ENCODE measurements at regions not wholly inside any gene's neighbourhood (a gene's known extent, or its start where the extent isn't known, plus 50 kb on each side); places are given as distances from the start of the nearest gene placed in this dataset.

DNA sequence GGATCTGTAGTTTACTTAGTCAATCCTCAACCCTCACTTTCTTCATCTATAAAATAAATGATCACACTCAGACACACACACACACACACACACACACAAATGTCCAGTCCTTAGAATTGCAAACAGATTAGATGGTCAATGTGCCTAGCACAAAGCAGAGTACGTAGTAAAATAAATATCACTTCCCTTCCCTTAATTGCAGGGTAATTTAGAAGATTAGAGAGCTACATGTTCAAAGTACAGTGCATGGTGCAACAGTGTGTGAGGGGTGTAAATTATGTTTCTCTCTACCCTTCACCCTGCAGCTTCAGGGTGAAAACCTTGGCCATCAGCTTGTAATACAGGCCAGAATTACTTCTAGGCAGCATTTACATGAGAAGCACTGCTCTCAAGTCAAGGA lies 187.0 kb upstream of the GHITM start:
- no peak overlapping the region for H3K27ac ChIP-seq (ENCODE audit: low read depth, low read length)
- H3K9me3 ChIP-seq (ENCODE audit: control insufficient read depth, insufficient read depth, low read length) = peaks cover under 1% of the 10 kb centered on the region
- no peaks in the 10 kb centered on the region for H3K27me3 ChIP-seq (ENCODE audit: control insufficient read depth, insufficient read depth, low read length)
- TF ChIP-seq, protein P1, sequence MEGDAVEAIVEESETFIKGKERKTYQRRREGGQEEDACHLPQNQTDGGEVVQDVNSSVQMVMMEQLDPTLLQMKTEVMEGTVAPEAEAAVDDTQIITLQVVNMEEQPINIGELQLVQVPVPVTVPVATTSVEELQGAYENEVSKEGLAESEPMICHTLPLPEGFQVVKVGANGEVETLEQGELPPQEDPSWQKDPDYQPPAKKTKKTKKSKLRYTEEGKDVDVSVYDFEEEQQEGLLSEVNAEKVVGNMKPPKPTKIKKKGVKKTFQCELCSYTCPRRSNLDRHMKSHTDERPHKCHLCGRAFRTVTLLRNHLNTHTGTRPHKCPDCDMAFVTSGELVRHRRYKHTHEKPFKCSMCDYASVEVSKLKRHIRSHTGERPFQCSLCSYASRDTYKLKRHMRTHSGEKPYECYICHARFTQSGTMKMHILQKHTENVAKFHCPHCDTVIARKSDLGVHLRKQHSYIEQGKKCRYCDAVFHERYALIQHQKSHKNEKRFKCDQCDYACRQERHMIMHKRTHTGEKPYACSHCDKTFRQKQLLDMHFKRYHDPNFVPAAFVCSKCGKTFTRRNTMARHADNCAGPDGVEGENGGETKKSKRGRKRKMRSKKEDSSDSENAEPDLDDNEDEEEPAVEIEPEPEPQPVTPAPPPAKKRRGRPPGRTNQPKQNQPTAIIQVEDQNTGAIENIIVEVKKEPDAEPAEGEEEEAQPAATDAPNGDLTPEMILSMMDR (IDR thresholded peaks at IDR 0.05; ENCODE audit: low read depth, low read length) = no peak
- ChIA-PET POLR2A (no interaction called here), CTCF (no interaction called here)
- no peak for DNase-seq (ENCODE audit: low read depth, low spot score)
- no peak overlapping the region for H3K4me3 ChIP-seq (ENCODE audit: low read depth, low read length)

DNA sequence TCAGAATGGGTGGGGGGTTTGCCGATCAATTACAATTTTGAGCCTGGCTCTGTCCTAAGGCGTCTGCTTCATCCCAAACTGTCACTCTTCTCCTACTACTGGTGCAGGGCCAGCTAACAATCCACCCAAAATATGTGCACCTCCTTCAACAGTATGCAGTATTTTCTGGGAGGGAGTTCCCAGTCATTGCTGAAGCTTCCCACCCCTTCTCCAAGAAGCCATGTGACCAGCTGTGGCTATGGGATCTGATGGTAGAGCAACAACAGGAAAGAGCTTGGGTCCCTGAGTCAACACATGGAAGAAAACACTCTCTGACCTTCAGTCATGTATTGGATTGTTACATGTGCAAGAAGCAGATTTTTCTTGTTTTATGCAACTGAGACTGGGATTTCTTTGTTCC lies 185.7 kb upstream of the GHITM start:
- H3K27ac ChIP-seq (ENCODE audit: low read depth, low read length) = no peak overlapping the region
- no peak overlapping the region for H3K4me3 ChIP-seq (ENCODE audit: low read depth, low read length)
- ChIA-PET CTCF (interaction anchor here (0.5 kb wide), 1 partner anchor 53 kb away, joined by 3 read pairs; no protein-coding TSS in a partner anchor), POLR2A (no interaction called here)
- peaks cover 11% of the 10 kb centered on the region for H3K9me3 ChIP-seq (ENCODE audit: control insufficient read depth, insufficient read depth, low read length)
- no peaks in the 10 kb centered on the region for H3K27me3 ChIP-seq (ENCODE audit: control insufficient read depth, insufficient read depth, low read length)
- TF ChIP-seq, protein P1 (IDR thresholded peaks at IDR 0.05; ENCODE audit: low read depth, low read length) = no peak
- no peak for DNase-seq (ENCODE audit: low read depth, low spot score)

DNA sequence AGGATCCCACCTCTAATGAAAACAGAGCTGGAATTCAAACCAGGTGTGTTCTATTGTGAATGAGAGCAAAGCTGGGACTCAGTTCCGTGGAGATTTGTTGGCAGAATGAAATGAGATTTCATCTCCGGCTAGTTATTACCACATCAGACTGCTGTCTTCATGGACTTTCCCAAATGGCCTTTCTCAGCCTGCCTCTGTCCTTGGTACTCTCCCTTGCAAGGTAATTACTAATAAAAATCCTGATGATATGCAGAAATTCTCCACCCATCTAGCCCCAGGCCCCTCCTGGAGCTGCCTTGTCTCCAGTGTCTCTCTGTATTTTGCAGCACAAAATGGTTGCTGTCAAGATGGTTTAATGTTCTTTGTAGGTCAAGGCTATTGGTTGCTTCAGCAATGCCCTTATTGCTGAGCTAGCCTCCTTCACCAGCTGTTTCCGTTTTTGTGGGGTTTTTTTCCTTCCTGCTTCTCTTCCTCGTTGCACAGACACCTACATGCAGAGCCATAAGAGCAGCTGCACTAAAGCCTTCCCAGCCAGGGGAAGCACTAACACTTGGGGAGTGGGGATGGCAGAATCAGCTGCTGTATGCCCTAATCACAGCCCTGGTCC lies 185.0 kb upstream of the GHITM start:
- TF ChIP-seq, protein P1 (IDR thresholded peaks at IDR 0.05; ENCODE audit: low read depth, low read length) = no peak
- no peak for DNase-seq (ENCODE audit: low read depth, low spot score)
- no peak overlapping the region for H3K27ac ChIP-seq (ENCODE audit: low read depth, low read length)
- peaks cover 11% of the 10 kb centered on the region; the same call in 1 of the 2 replicates for H3K9me3 ChIP-seq (ENCODE audit: control insufficient read depth, insufficient read depth, low read length)
- no peaks in the 10 kb centered on the region for H3K27me3 ChIP-seq (ENCODE audit: control insufficient read depth, insufficient read depth, low read length)
- ChIA-PET CTCF (no interaction called here), POLR2A (no interaction called here)
- no peak overlapping the region for H3K4me3 ChIP-seq (ENCODE audit: low read depth, low read length)

GRCh38 chr10:83955406-83955805 lies 183.9 kb upstream of the GHITM start:
- TF ChIP-seq, protein P1 (IDR thresholded peaks at IDR 0.05; ENCODE audit: low read depth, low read length) = no peak
- H3K4me3 ChIP-seq (ENCODE audit: low read depth, low read length) = no peak overlapping the region
- no peak for DNase-seq (ENCODE audit: low read depth, low spot score)
- CTCF ChIA-PET = no interaction called here
- POLR2A ChIA-PET = no interaction called here
- H3K27ac ChIP-seq (ENCODE audit: low read depth, low read length) = no peak overlapping the region
- no peaks in the 10 kb centered on the region for H3K27me3 ChIP-seq (ENCODE audit: control insufficient read depth, insufficient read depth, low read length)
- H3K9me3 ChIP-seq (ENCODE audit: control insufficient read depth, insufficient read depth, low read length) = peaks cover 11% of the 10 kb centered on the region; the same call in 1 of the 2 replicates

DNA sequence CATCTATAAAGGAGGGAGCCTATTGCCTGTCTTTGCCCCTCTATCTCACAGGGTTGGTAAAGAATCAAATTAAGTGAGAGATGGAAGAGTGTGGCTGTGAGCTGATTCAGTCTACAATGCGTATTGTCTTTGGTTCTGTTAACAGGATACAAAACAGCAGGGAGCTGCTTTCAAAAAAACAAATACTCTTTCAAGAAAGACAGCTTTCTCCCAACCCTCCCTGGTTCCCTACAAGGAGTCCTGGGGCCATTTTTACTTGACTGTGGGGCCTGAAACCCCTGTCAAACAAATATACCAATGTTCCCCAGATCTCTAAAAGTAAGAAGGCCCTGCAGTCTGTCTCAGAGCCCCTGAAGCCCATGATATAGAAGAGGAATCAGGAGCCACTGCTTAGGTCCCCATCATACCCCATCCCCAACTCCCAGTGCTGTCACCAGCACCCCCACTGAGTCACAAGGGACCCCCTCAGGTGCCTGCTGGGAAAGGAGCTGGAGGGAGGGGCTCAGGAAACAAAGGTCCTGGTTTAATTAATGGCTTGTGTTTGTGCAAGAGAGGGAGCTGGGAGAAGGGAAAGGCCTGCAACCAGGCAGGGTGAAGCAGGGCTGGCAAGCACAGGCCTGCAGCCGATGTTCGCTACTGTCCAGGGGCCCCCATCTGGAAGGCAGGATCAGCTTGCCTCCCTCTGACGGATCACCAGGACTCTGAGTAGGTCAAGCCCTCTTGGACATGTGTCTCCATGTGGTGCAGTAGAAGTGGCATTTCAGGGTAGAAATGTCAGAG lies 182.0 kb upstream of the GHITM start:
- ChIA-PET CTCF (no interaction called here), POLR2A (no interaction called here)
- Histone ChIP-seq H3K4me3 (ENCODE audit: low read depth, low read length) (no peak overlapping the region), H3K9me3 (ENCODE audit: control insufficient read depth, insufficient read depth, low read length) (peaks cover 11% of the 10 kb centered on the region; the same call in 1 of the 2 replicates), H3K27me3 (ENCODE audit: control insufficient read depth, insufficient read depth, low read length) (no peaks in the 10 kb centered on the region), H3K27ac (ENCODE audit: low read depth, low read length) (no peak overlapping the region)
- DNase-seq (ENCODE audit: low read depth, low spot score) = no peak
- TF ChIP-seq, protein P1 (IDR thresholded peaks at IDR 0.05; ENCODE audit: low read depth, low read length) = no peak
